ENCODE measurements at regions not wholly inside any gene's neighbourhood (a gene's known extent, or its start where the extent isn't known, plus 50 kb on each side); places are given as distances from the start of the nearest gene placed in this dataset.

GRCh38 chr1:60419023-60419422, 345.5 kb upstream of the C1orf87 start:
- Mint-ChIP-seq H3K9me3 (peaks cover 3% of the 10 kb centered on the region), H3K27ac (no peak overlapping the region), H3K4me1 (no peaks in the 10 kb centered on the region), H3K36me3 (no peaks in the 10 kb centered on the region), H3K27me3 (no peaks in the 10 kb centered on the region), H3K4me3 (no peak overlapping the region)
- ATAC-seq: no peak

DNA sequence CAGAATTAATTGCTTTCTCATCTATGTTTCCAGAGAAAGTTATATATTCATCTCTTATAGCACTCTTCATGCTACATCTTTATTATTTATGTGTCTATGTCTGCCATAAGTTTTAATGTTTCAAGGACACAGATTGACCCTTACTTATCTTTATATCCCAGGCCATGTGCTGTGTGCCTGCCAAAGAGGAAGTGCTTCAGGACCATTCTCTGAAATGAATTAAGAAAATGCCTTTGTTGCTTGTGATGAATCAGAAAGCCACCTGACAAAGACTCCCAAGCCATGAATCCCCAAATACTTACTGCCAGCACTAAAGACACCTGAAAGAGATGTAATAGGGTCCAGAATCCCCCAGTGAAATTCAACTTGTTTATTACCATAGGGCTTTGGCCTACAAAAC, 342.1 kb upstream of the C1orf87 start:
- Mint-ChIP-seq H3K4me3 (no peak overlapping the region), H3K4me1 (no peaks in the 10 kb centered on the region), H3K9me3 (no peaks in the 10 kb centered on the region), H3K36me3 (no peaks in the 10 kb centered on the region), H3K27ac (no peak overlapping the region), H3K27me3 (no peaks in the 10 kb centered on the region)
- ATAC-seq: no peak

- no peak for ATAC-seq
- Mint-ChIP-seq H3K4me1 (no peaks in the 10 kb centered on the region), H3K27ac (no peak overlapping the region), H3K36me3 (no peaks in the 10 kb centered on the region), H3K4me3 (no peak overlapping the region), H3K27me3 (no peaks in the 10 kb centered on the region), H3K9me3 (no peaks in the 10 kb centered on the region)
Observed at GRCh38 chr1:60413091-60413490, 339.5 kb upstream of the C1orf87 start.

GRCh38 chr1:60411591-60411990, 338.0 kb upstream of the C1orf87 start:
- Mint-ChIP-seq H3K4me3 (no peak overlapping the region), H3K9me3 (no peaks in the 10 kb centered on the region), H3K27ac (no peak overlapping the region), H3K36me3 (no peaks in the 10 kb centered on the region), H3K4me1 (no peaks in the 10 kb centered on the region), H3K27me3 (no peaks in the 10 kb centered on the region)
- no peak for ATAC-seq

DNA sequence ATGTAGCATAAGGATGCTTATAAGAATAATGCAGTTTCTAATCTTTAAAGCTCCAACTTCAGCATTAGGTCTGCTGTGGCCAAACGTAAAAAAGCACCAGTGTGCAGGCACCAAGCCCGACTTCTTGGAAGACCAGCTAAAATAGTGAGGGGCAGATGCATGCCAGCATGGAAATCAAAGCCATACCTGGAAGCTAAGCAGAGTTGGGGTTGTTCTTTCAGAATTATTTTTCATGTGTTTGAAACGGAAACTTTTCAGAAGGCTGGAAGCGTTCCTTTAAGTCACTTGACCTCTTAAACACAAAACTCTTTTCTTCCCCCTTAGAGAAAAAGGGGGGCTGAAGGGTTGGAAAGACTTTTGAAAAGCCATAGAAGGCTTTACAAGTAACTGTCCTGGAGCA, 329.2 kb upstream of the C1orf87 start:
- no peak overlapping the region for H3K4me3 Mint-ChIP-seq
- no peak for ATAC-seq
- no peaks in the 10 kb centered on the region for H3K36me3 Mint-ChIP-seq

GRCh38 chr1:60402216-60402615, 328.6 kb upstream of the C1orf87 start:
- no peaks in the 10 kb centered on the region for H3K4me1 Mint-ChIP-seq
- H3K36me3 Mint-ChIP-seq: no peaks in the 10 kb centered on the region
- no peaks in the 10 kb centered on the region for H3K27me3 Mint-ChIP-seq
- no peaks in the 10 kb centered on the region for H3K9me3 Mint-ChIP-seq
- no peak overlapping the region for H3K4me3 Mint-ChIP-seq
- H3K27ac Mint-ChIP-seq: no peak overlapping the region
- no peak for ATAC-seq

More for the DNA sequence above, 329.2 kb upstream of the C1orf87 start:
- Mint-ChIP-seq H3K9me3 (no peaks in the 10 kb centered on the region), H3K4me1 (no peaks in the 10 kb centered on the region), H3K27me3 (no peaks in the 10 kb centered on the region), H3K27ac (no peak overlapping the region)

GRCh38 chr1:60394436-60394835, 320.9 kb upstream of the C1orf87 start:
- no peak overlapping the region for H3K4me3 Mint-ChIP-seq
- H3K27ac Mint-ChIP-seq: no peak overlapping the region
- no peaks in the 10 kb centered on the region for H3K36me3 Mint-ChIP-seq
- peaks cover 10% of the 10 kb centered on the region for H3K4me1 Mint-ChIP-seq
- no peaks in the 10 kb centered on the region for H3K27me3 Mint-ChIP-seq
- no peak for ATAC-seq
- H3K9me3 Mint-ChIP-seq: peaks cover 3% of the 10 kb centered on the region

DNA sequence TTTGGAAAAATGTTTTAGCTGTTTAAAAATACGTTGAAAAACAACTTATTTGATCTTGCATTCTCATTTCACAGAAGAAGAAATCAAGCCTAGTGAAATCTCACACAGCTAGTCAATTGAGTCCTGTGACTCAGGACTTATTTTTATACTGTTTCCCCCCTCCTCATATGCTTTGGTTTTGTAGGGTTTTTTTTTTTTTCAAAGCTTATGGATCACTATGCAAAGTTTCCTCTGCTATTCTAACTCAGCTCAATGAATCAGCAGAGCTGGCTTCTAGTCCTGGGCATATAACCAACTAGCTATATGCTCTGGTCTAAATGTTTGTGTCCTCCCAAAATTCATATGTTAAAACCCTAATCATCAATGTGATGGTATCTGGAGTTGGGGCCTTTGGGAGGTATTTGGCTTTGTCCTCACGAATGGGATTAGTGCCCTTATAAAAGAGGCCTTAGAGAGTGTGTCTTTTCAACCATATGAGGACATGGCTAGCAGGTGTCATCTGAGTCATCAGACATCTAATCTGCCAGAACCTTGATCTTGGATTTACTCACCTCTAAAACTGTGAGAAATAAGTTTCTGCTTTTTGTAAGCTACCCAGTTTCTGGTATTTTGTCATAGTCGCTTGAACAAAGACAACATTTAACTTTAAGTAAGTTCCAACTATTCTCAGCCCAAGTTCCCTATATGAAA, 317.2 kb upstream of the C1orf87 start:
- H3K4me1 Mint-ChIP-seq: peaks cover 10% of the 10 kb centered on the region
- no peak overlapping the region for H3K27ac Mint-ChIP-seq
- no peak for ATAC-seq
- no peak overlapping the region for H3K4me3 Mint-ChIP-seq
- H3K9me3 Mint-ChIP-seq: peaks cover 3% of the 10 kb centered on the region
- H3K27me3 Mint-ChIP-seq: no peaks in the 10 kb centered on the region
- no peaks in the 10 kb centered on the region for H3K36me3 Mint-ChIP-seq

- Mint-ChIP-seq H3K4me3 (no peak overlapping the region), H3K4me1 (no peaks in the 10 kb centered on the region), H3K36me3 (no peaks in the 10 kb centered on the region), H3K9me3 (peaks cover 3% of the 10 kb centered on the region), H3K27ac (no peak overlapping the region), H3K27me3 (no peaks in the 10 kb centered on the region)
- no peak for ATAC-seq
Observed at GRCh38 chr1:60388092-60388987, 314.8 kb upstream of the C1orf87 start.

GRCh38 chr1:60387175-60387574, 313.6 kb upstream of the C1orf87 start:
- Mint-ChIP-seq H3K27me3 (no peaks in the 10 kb centered on the region), H3K4me3 (no peak overlapping the region), H3K9me3 (peaks cover 3% of the 10 kb centered on the region), H3K4me1 (no peaks in the 10 kb centered on the region), H3K27ac (no peak overlapping the region), H3K36me3 (no peaks in the 10 kb centered on the region)
- ATAC-seq: no peak

- H3K36me3 Mint-ChIP-seq: no peaks in the 10 kb centered on the region
- H3K4me1 Mint-ChIP-seq: no peaks in the 10 kb centered on the region
- peaks cover 3% of the 10 kb centered on the region for H3K9me3 Mint-ChIP-seq
- no peak overlapping the region for H3K4me3 Mint-ChIP-seq
- no peak overlapping the region for H3K27ac Mint-ChIP-seq
- no peak for ATAC-seq
- H3K27me3 Mint-ChIP-seq: no peaks in the 10 kb centered on the region
Observed at GRCh38 chr1:60386249-60386648, 312.7 kb upstream of the C1orf87 start.

DNA sequence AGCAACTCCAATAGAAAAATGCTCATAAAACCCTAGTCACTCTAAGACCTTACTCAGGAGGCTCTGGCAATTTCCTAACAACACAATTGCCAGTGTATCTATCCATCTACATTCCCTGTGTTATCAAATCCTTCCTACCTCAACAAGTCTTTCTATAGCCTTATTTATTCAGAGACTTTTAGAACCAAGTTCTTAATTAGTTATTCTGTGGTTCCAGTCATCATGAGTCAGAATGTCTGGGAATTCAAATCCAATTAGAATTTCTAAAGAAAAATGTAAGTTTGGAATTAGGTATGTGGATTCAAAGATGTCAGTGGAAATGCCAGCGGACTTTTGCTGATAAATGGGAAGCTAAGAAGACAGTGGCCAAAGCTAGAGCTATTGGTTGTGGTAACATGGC, 302.6 kb upstream of the C1orf87 start:
- Mint-ChIP-seq H3K27ac (no peak overlapping the region), H3K4me1 (no peaks in the 10 kb centered on the region), H3K9me3 (peaks cover 2% of the 10 kb centered on the region), H3K4me3 (no peak overlapping the region), H3K36me3 (no peaks in the 10 kb centered on the region), H3K27me3 (no peaks in the 10 kb centered on the region)
- ATAC-seq: no peak

- no peak overlapping the region for H3K27ac Mint-ChIP-seq
- H3K27me3 Mint-ChIP-seq: no peaks in the 10 kb centered on the region
- H3K4me1 Mint-ChIP-seq: no peaks in the 10 kb centered on the region
- no peak for ATAC-seq
- H3K36me3 Mint-ChIP-seq: no peaks in the 10 kb centered on the region
- H3K4me3 Mint-ChIP-seq: no peak overlapping the region
- H3K9me3 Mint-ChIP-seq: peaks cover 7% of the 10 kb centered on the region
Observed at GRCh38 chr1:60374537-60374936, 301.0 kb upstream of the C1orf87 start.

DNA sequence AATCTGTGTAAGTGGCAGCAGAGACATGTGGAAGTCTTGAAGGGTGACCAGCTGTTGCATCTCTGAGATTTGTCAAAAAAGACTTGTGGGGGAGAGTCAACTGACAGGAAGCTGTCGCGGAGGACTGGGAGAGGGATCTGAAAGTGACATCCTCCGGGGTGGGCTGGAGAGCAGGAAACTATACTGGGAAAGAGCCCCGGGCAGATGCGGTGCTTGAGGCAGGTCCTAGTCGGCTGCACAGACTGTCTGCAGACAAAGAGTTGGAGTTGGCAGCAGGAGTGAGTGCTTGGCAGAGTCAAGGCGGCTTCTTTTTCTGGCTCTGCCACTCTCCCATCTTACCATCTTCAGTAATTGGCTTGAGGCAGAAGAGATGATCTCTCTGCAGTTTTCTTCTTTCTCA, 294.0 kb upstream of the C1orf87 start:
- no peaks in the 10 kb centered on the region for H3K36me3 Mint-ChIP-seq
- no peak for ATAC-seq
- H3K4me1 Mint-ChIP-seq: no peaks in the 10 kb centered on the region
- no peak overlapping the region for H3K4me3 Mint-ChIP-seq
- no peaks in the 10 kb centered on the region for H3K27me3 Mint-ChIP-seq
- H3K9me3 Mint-ChIP-seq: peaks cover 8% of the 10 kb centered on the region
- H3K27ac Mint-ChIP-seq: no peak overlapping the region

DNA sequence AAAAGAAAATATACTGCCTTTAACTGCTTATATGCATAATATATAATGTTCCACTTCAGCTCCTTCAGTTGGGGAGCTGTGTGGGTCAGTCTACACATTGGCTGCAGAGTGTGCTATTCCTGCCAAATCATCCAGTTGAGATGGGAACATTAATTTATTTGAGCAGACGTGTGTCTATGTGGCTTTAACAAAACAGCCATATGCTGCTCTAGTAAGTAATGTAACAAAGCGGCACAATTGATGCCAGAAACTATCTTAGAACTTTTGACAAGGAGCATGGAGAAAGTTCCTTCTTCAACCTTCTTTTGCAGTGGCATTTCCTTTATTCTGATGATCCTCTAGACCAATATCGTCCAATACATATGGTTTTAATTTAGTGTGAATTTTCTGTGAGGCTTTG, 285.9 kb upstream of the C1orf87 start:
- Mint-ChIP-seq H3K4me1 (no peaks in the 10 kb centered on the region), H3K27me3 (no peaks in the 10 kb centered on the region), H3K9me3 (no peaks in the 10 kb centered on the region), H3K36me3 (no peaks in the 10 kb centered on the region), H3K4me3 (no peak overlapping the region), H3K27ac (no peak overlapping the region)
- ATAC-seq: no peak

DNA sequence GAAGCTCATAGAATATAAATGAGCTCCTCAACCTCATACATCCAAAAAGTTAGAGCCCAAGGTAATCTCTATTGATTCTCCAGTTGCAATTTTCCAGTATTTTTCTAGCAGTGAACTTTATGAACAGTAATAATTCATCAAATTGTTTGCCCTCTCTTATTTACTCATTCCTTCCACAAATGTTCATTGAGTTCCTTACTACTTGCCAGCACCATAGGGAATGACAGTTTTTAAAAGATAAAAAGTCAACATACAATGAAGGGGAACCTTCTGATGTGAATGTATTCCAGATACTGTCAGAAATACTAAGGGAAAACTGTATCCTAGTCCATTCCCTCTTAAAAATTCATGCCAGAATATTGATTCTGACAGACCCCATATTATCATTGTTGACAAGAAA, 277.0 kb upstream of the C1orf87 start:
- Mint-ChIP-seq H3K36me3 (no peaks in the 10 kb centered on the region), H3K9me3 (no peaks in the 10 kb centered on the region), H3K4me1 (no peaks in the 10 kb centered on the region), H3K27me3 (no peaks in the 10 kb centered on the region), H3K4me3 (no peak overlapping the region), H3K27ac (no peak overlapping the region)
- ATAC-seq: no peak

All from stimulated activated memory B cell treated with anti-CD40 and anti-IgM and Interleukin-4, amounts not matched to agents 10 μg/mL and 1 μg/mL and 100 μg/mL, for 72 hours (primary cell).